Fibroblast of pulmonary artery (primary cell): ENCODE measurements at regions not wholly inside any gene's neighbourhood (a gene's known extent, or its start where the extent isn't known, plus 50 kb on each side); places are given as distances from the start of the nearest gene placed in this dataset.
"Not testable (repeated sequence)": the region's sequence is repeated elsewhere in the genome, so short reads cannot be mapped to it uniquely, and the experiment has no call there.

Experiments used
- DNase-seq: peaks from one replicate; pipeline ENCODE4 v3.0.0-alpha.2; 2010; ENCODE audit warnings: low read depth
- H3K4me3 ChIP-seq: replicated peaks from 2 replicates; pipeline ENCODE4 v1.5.1; 2011; ENCODE audit warnings: low read depth, mild to moderate bottlenecking, control low read depth, low read length, moderate library complexity
- TF ChIP-seq, protein P1 (sequence below): IDR thresholded peaks from 2 replicates; pipeline ENCODE4 v1.5.1; 2011; ENCODE audit warnings: mild to moderate bottlenecking, control low read depth, low read length, inconsistent platforms; ENCODE audit errors: missing control alignments

- no peak overlapping the region for H3K4me3 ChIP-seq
- DNase-seq = no peak
- TF ChIP-seq, protein P1, sequence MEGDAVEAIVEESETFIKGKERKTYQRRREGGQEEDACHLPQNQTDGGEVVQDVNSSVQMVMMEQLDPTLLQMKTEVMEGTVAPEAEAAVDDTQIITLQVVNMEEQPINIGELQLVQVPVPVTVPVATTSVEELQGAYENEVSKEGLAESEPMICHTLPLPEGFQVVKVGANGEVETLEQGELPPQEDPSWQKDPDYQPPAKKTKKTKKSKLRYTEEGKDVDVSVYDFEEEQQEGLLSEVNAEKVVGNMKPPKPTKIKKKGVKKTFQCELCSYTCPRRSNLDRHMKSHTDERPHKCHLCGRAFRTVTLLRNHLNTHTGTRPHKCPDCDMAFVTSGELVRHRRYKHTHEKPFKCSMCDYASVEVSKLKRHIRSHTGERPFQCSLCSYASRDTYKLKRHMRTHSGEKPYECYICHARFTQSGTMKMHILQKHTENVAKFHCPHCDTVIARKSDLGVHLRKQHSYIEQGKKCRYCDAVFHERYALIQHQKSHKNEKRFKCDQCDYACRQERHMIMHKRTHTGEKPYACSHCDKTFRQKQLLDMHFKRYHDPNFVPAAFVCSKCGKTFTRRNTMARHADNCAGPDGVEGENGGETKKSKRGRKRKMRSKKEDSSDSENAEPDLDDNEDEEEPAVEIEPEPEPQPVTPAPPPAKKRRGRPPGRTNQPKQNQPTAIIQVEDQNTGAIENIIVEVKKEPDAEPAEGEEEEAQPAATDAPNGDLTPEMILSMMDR = no peak
Observed at GRCh38 chr5:143524338-143524945, 121.0 kb upstream of the NR3C1 start.

- no peak for DNase-seq
- H3K4me3 ChIP-seq = no peak overlapping the region
- TF ChIP-seq, protein P1 = no peak
Observed at GRCh38 chr5:143521846-143522400, 118.4 kb upstream of the NR3C1 start.

GRCh38 chr5:143521141-143521540, 117.7 kb upstream of the NR3C1 start:
- TF ChIP-seq, protein P1 = no peak
- H3K4me3 ChIP-seq = no peak overlapping the region
- no peak for DNase-seq

DNA sequence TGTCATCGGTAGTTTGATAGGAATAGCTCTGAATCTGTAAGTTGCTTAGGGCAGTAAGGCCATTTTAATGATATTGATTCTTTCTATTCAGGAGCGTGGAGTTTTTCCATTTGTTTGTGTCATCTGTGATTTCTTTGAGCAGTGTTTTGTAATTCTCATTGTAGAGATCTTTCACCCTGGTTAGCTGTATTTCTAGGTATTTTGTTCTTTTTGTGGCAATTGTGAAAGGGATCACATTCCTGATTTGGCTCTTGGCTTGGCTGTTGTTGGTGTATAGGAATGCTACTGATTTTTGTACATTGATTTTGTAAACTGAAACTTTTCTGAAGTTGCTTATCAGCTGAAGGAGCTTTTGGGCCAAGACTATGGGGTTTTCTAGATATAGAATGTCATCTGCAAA, 115.7 kb upstream of the NR3C1 start:
- H3K4me3 ChIP-seq, DNase-seq: not testable (repeated sequence)

GRCh38 chr5:143517824-143518223, 114.3 kb upstream of the NR3C1 start:
- not testable (repeated sequence) for H3K4me3 ChIP-seq, DNase-seq

- TF ChIP-seq, protein P1 = no peak
- H3K4me3 ChIP-seq = no peak overlapping the region
- DNase-seq = no peak
Observed at GRCh38 chr5:143516249-143516648, 112.8 kb upstream of the NR3C1 start.

- TF ChIP-seq, protein P1 = no peak
- H3K4me3 ChIP-seq = no peak overlapping the region
- DNase-seq = no peak
Observed at GRCh38 chr5:143515829-143516228, 112.3 kb upstream of the NR3C1 start.

- DNase-seq = no peak
- no peak overlapping the region for H3K4me3 ChIP-seq
- TF ChIP-seq, protein P1 = no peak
Observed at GRCh38 chr5:143514616-143515335, 111.3 kb upstream of the NR3C1 start.
